HepG2 (cell line): ENCODE measurements at regions not wholly inside any gene's neighbourhood (a gene's known extent, or its start where the extent isn't known, plus 50 kb on each side); places are given as distances from the start of the nearest gene placed in this dataset.

Experiments
- FOXJ3 ChIP-seq: sonication (generic); formaldehyde crosslinking; IDR thresholded peaks from 2 replicates; pipeline ENCODE4 v1.4.0; 2020; ENCODE audit warnings: missing genetic modification reagents, mild to moderate bottlenecking, borderline replicate concordance
- FUBP1 ChIP-seq: sonication (generic); formaldehyde crosslinking; IDR thresholded peaks from 2 replicates; pipeline ENCODE4 v1.5.1; 2020; ENCODE audit warnings: missing genetic modification reagents, mild to moderate bottlenecking, borderline replicate concordance
- GZF1 ChIP-seq: sonication (generic); formaldehyde crosslinking; IDR thresholded peaks from 2 replicates; pipeline ENCODE4 v1.5.1; 2020; ENCODE audit warnings: mild to moderate bottlenecking, missing genetic modification reagents
- HNF1A ChIP-seq, 2 experiments: sonication (generic) in 1 of 2; formaldehyde crosslinking in 1 of 2; IDR thresholded peaks; 2 replicates each; pipeline versions ENCODE4 v1.4.0 to v1.6.1; 2016 to 2020; ENCODE audit warnings: borderline replicate concordance in 1 of 2, low read depth in 1 of 2, mild to moderate bottlenecking in 1 of 2, missing genetic modification reagents in 1 of 2
- HNRNPL ChIP-seq: fragments of 200-400 bp; formaldehyde crosslinking; IDR thresholded peaks from 2 replicates; pipeline ENCODE4 v1.6.1; 2017; ENCODE audit warnings: mild to moderate bottlenecking, low read depth, low read length
- MIER2 ChIP-seq: IDR thresholded peaks from 2 replicates; pipeline ENCODE4 v1.6.1; 2016; ENCODE audit warnings: missing biosample characterization, missing genetic modification reagents
- SATB2 ChIP-seq: sonication (generic); formaldehyde crosslinking; IDR thresholded peaks from 2 replicates; pipeline ENCODE4 v1.5.0; 2020; ENCODE audit warnings: missing genetic modification reagents
- THAP11 ChIP-seq: IDR thresholded peaks from 2 replicates; pipeline ENCODE4 v1.6.1; 2016; ENCODE audit warnings: missing biosample characterization, missing genetic modification reagents
- THRA ChIP-seq: sonication (generic); formaldehyde crosslinking; IDR thresholded peaks from 2 replicates; pipeline ENCODE4 v1.4.0; 2020; ENCODE audit warnings: missing genetic modification reagents, borderline replicate concordance
- ZEB1 ChIP-seq: IDR thresholded peaks from 2 replicates; pipeline ENCODE4 v1.6.1; 2012; ENCODE audit warnings: mild to moderate bottlenecking, low read depth, inconsistent platforms; ENCODE audit not compliant: insufficient replicate concordance
- ZNF160 ChIP-seq: sonication (generic); formaldehyde crosslinking; IDR thresholded peaks from 2 replicates; pipeline ENCODE4 v1.8.0; 2022; ENCODE audit warnings: mild to moderate bottlenecking, inconsistent platforms, missing genetic modification reagents
- ZNF251 ChIP-seq: sonication (generic); formaldehyde crosslinking; IDR thresholded peaks from 2 replicates; pipeline ENCODE4 v1.9.0; 2021; ENCODE audit warnings: mild to moderate bottlenecking, missing genetic modification reagents
- ZNF260 ChIP-seq: sonication (generic); formaldehyde crosslinking; IDR thresholded peaks from 2 replicates; pipeline ENCODE4 v1.4.0; 2020; ENCODE audit warnings: missing genetic modification reagents, low read depth, mild to moderate bottlenecking, borderline replicate concordance
- ZNF282 ChIP-seq: fragments of 450-650 bp; IDR thresholded peaks from 2 replicates; pipeline ENCODE4 v1.6.1; 2018; ENCODE audit not compliant: partially characterized antibody
- ZNF3 ChIP-seq: IDR thresholded peaks from 2 replicates; pipeline ENCODE4 v1.7.0; 2017; ENCODE audit warnings: inconsistent platforms
- ZNF335 ChIP-seq: sonication (generic); formaldehyde crosslinking; IDR thresholded peaks from 2 replicates; pipeline ENCODE4 v1.4.0; 2020; ENCODE audit warnings: missing genetic modification reagents
- ZNF337 ChIP-seq: sonication (generic); formaldehyde crosslinking; IDR thresholded peaks from 2 replicates; pipeline ENCODE4 v1.5.1; 2020; ENCODE audit warnings: missing genetic modification reagents, low read depth, mild to moderate bottlenecking, borderline replicate concordance
- ZNF501 ChIP-seq: sonication (generic); formaldehyde crosslinking; IDR thresholded peaks from 2 replicates; pipeline ENCODE4 v1.5.1; 2020; ENCODE audit warnings: mild to moderate bottlenecking, moderate library complexity, missing genetic modification reagents
- ZNF556 ChIP-seq: sonication (generic); formaldehyde crosslinking; IDR thresholded peaks from 2 replicates; pipeline ENCODE4 v1.4.0; 2020; ENCODE audit warnings: mild to moderate bottlenecking, missing genetic modification reagents, borderline replicate concordance
- ZNF567 ChIP-seq: sonication (generic); formaldehyde crosslinking; IDR thresholded peaks from 2 replicates; pipeline ENCODE4 v1.8.1; 2023; ENCODE audit warnings: mild to moderate bottlenecking, missing genetic modification reagents, borderline replicate concordance
- ZNF678 ChIP-seq: sonication (generic); formaldehyde crosslinking; IDR thresholded peaks from 2 replicates; pipeline ENCODE4 v1.4.0; 2020; ENCODE audit warnings: mild to moderate bottlenecking, missing genetic modification reagents
- ZNF790 ChIP-seq: sonication (generic); formaldehyde crosslinking; IDR thresholded peaks from 2 replicates; pipeline ENCODE4 v1.8.0; 2022; ENCODE audit warnings: missing genetic modification reagents, mild to moderate bottlenecking, borderline replicate concordance
- ZSCAN9 ChIP-seq: IDR thresholded peaks from 2 replicates; pipeline ENCODE4 v1.6.1; 2016; ENCODE audit warnings: borderline replicate concordance

- TF ChIP-seq ZNF160 (CRISPR knock-in tag): no peak
- peak; percentile 17; the same call in 1 of the 2 replicates for TF ChIP-seq ZNF567 (CRISPR knock-in tag)
- no peak for TF ChIP-seq MIER2 (CRISPR knock-in tag)
- peak; percentile 49; the same call in 1 of the 2 replicates for TF ChIP-seq THAP11 (CRISPR knock-in tag)
- TF ChIP-seq ZNF337 (CRISPR knock-in tag): no peak
- TF ChIP-seq FOXJ3 (CRISPR knock-in tag): 0 out of 2 replicates have a peak, but pooled peaks have one; percentile 75
- no peak for TF ChIP-seq HNRNPL
- no peak for TF ChIP-seq ZNF260 (CRISPR knock-in tag)
- peak; percentile 68; the same call in 1 of the 2 replicates for TF ChIP-seq ZNF501 (CRISPR knock-in tag)
- no peak for TF ChIP-seq FUBP1 (CRISPR knock-in tag)
- 0 out of 2 replicates have a peak, but pooled peaks have one; percentile 31 for TF ChIP-seq ZNF335 (CRISPR knock-in tag)
- TF ChIP-seq ZNF3: no peak
- TF ChIP-seq ZNF282: no peak
- no peak for TF ChIP-seq SATB2 (CRISPR knock-in tag)
- TF ChIP-seq ZNF251 (CRISPR knock-in tag): no peak
- peak; percentile 51 for TF ChIP-seq ZEB1
- peak; percentile 51; the same call in 1 of the 2 replicates for TF ChIP-seq ZNF556 (CRISPR knock-in tag)
- TF ChIP-seq THRA (CRISPR knock-in tag): peak; percentile 87
- TF ChIP-seq ZSCAN9: peak; percentile 42; the same call in 1 of the 2 replicates
- TF ChIP-seq GZF1: 0 out of 2 replicates have a peak, but pooled peaks have one; percentile 65
- no peak for TF ChIP-seq ZNF790 (CRISPR knock-in tag)
- no peak for TF ChIP-seq ZNF678 (CRISPR knock-in tag)
- TF ChIP-seq HNF1A (IDR thresholded peaks at IDR 0.05; ENCODE audit: low read depth): no peak
- TF ChIP-seq HNF1A (CRISPR knock-in tag; IDR thresholded peaks at IDR 0.05; ENCODE audit: borderline replicate concordance): peak; percentile 54; the same call in 1 of the 2 replicates
Measured at GRCh38 chr16:10322723-10323527, 62.9 kb upstream of the ATF7IP2 start (continued).
